Hepatocyte (in vitro differentiated cells): ENCODE measurements at regions not wholly inside any gene's neighbourhood (a gene's known extent, or its start where the extent isn't known, plus 50 kb on each side); places are given as distances from the start of the nearest gene placed in this dataset.

Source experiments
- DNase-seq: peaks from one replicate; pipeline ENCODE4 v3.0.0-alpha.2; 2016; ENCODE audit warnings: low spot score
- H2AFZ ChIP-seq: fragments of 200-600 bp; sonication (generic); 2 replicates; pipeline ENCODE4 v1.6.0; 2016; ENCODE audit warnings: antibody characterized with exemption, mild to moderate bottlenecking
- H3K27ac ChIP-seq: fragments of 200-600 bp; sonication (generic); 2 replicates; pipeline ENCODE4 v1.5.1; 2016; ENCODE audit warnings: mild to moderate bottlenecking
- H3K27me3 ChIP-seq: fragments of 200-600 bp; sonication (generic); 2 replicates; pipeline ENCODE4 v1.6.1; 2016
- H3K36me3 ChIP-seq: fragments of 200-600 bp; sonication (generic); replicated peaks from 2 replicates; pipeline ENCODE4 v1.5.1; 2016; ENCODE audit warnings: low read depth; ENCODE audit not compliant: insufficient read depth
- H3K4me1 ChIP-seq: fragments of 200-600 bp; sonication (generic); 2 replicates; pipeline ENCODE4 v1.5.1; 2016; ENCODE audit warnings: mild to moderate bottlenecking, moderate library complexity; ENCODE audit not compliant: insufficient read depth
- H3K4me2 ChIP-seq: fragments of 200-600 bp; sonication (generic); 2 replicates; pipeline ENCODE4 v1.6.0; 2016
- H3K4me3 ChIP-seq: fragments of 200-600 bp; sonication (generic); 2 replicates; pipeline ENCODE4 v1.5.1; 2016; ENCODE audit warnings: mild to moderate bottlenecking
- H3K79me2 ChIP-seq: fragments of 200-600 bp; sonication (generic); 2 replicates; pipeline ENCODE4 v1.6.0; 2017; ENCODE audit warnings: mild to moderate bottlenecking
- H3K9me2 ChIP-seq: fragments of 200-600 bp; sonication (generic); replicated peaks from 2 replicates; pipeline ENCODE4 v1.6.0; 2017; ENCODE audit warnings: mild to moderate bottlenecking; ENCODE audit not compliant: insufficient read depth
- H3K9me3 ChIP-seq: fragments of 200-600 bp; sonication (generic); 2 replicates; pipeline ENCODE4 v1.5.1; 2016; ENCODE audit warnings: low read depth, mild to moderate bottlenecking
- H4K20me1 ChIP-seq: fragments of 200-600 bp; sonication (generic); 2 replicates; pipeline ENCODE4 v1.6.0; 2016; ENCODE audit warnings: mild to moderate bottlenecking; ENCODE audit not compliant: insufficient read depth, poor library complexity, severe bottlenecking
- EZH2 ChIP-seq: fragments of 200-600 bp; sonication (generic); IDR thresholded peaks from 2 replicates; pipeline ENCODE4 v1.6.1; 2016; ENCODE audit warnings: antibody characterized with exemption, mild to moderate bottlenecking, borderline replicate concordance
- EZH2phosphoT487 ChIP-seq: fragments of 200-600 bp; sonication (generic); IDR thresholded peaks from one replicate; pipeline ENCODE4 v1.6.1; 2018; ENCODE audit warnings: antibody characterized with exemption, mild to moderate bottlenecking, low read depth, moderate library complexity; ENCODE audit not compliant: unreplicated experiment, severe bottlenecking
- WGBS: methylation state at CpG from one replicate; pipeline ENCODE4 v1.1.6; 2016; ENCODE audit warnings: low lambda C conversion rate; ENCODE audit errors: missing lambda C conversion rate; 5-methylcytosine and 5-hydroxymethylcytosine counted together
- TF ChIP-seq, protein P1 (sequence below): fragments of 200-600 bp; sonication (generic); IDR thresholded peaks from 2 replicates; pipeline ENCODE4 v1.5.1; 2016; ENCODE audit warnings: antibody characterized with exemption, mild to moderate bottlenecking; ENCODE audit not compliant: poor library complexity

GRCh38 chr1:72777918-72778317 is 495.6 kb upstream of the NEGR1 start:
- H3K79me2 ChIP-seq, result no peaks in the 10 kb centered on the region
- no peak for DNase-seq
- no peaks in the 10 kb centered on the region for H3K27me3 ChIP-seq
- no peak overlapping the region for H3K4me2 ChIP-seq
- H3K4me1 ChIP-seq, result no peaks in the 10 kb centered on the region
- no peaks in the 10 kb centered on the region for H3K9me3 ChIP-seq
- peaks cover 4% of the 10 kb centered on the region for H3K9me2 ChIP-seq
- no peak for TF ChIP-seq EZH2phosphoT487
- TF ChIP-seq EZH2, result no peak
- TF ChIP-seq, protein P1, sequence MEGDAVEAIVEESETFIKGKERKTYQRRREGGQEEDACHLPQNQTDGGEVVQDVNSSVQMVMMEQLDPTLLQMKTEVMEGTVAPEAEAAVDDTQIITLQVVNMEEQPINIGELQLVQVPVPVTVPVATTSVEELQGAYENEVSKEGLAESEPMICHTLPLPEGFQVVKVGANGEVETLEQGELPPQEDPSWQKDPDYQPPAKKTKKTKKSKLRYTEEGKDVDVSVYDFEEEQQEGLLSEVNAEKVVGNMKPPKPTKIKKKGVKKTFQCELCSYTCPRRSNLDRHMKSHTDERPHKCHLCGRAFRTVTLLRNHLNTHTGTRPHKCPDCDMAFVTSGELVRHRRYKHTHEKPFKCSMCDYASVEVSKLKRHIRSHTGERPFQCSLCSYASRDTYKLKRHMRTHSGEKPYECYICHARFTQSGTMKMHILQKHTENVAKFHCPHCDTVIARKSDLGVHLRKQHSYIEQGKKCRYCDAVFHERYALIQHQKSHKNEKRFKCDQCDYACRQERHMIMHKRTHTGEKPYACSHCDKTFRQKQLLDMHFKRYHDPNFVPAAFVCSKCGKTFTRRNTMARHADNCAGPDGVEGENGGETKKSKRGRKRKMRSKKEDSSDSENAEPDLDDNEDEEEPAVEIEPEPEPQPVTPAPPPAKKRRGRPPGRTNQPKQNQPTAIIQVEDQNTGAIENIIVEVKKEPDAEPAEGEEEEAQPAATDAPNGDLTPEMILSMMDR, result no peak
- H3K27ac ChIP-seq, result no peak overlapping the region
- no peaks in the 10 kb centered on the region for H3K36me3 ChIP-seq
- no peak overlapping the region for H3K4me3 ChIP-seq
- H2AFZ ChIP-seq, result no peak overlapping the region
- no peaks in the 10 kb centered on the region for H4K20me1 ChIP-seq

DNA sequence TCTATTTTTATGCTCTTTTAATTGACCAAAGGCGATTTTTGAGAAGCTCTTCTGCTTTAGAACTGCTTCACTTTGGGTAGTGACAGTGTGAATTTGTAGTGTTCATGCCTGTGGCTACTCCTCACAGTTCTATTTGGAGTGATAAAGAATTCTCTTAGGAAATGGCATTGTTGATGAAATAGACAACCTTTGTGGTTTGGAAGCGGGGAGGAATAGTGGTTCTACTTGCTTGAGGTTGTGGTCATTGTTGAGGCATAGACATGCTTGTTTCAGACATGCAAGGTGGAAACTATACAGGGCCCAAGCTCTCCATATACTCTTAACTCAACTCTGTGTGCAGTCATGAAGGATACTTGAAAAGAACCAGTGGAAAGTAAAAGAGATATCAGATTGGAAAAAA is 481.1 kb upstream of the NEGR1 start:
- no peaks in the 10 kb centered on the region for H3K27me3 ChIP-seq
- no peaks in the 10 kb centered on the region for H3K36me3 ChIP-seq
- H4K20me1 ChIP-seq, result no peaks in the 10 kb centered on the region
- WGBS, result 74% methylated on average over 2 of the region's 2 CpGs
- no peaks in the 10 kb centered on the region for H3K79me2 ChIP-seq
- no peak overlapping the region for H3K4me3 ChIP-seq
- DNase-seq, result no peak
- no peaks in the 10 kb centered on the region for H3K4me1 ChIP-seq
- no peak overlapping the region for H3K27ac ChIP-seq
- no peak overlapping the region for H2AFZ ChIP-seq
- H3K9me2 ChIP-seq, result no peaks in the 10 kb centered on the region
- H3K4me2 ChIP-seq, result no peak overlapping the region
- TF ChIP-seq EZH2, result no peak
- no peak for TF ChIP-seq EZH2phosphoT487
- TF ChIP-seq, protein P1, result no peak
- no peaks in the 10 kb centered on the region for H3K9me3 ChIP-seq

GRCh38 chr1:72759486-72759885 is 477.1 kb upstream of the NEGR1 start:
- Histone ChIP-seq H3K27me3 (no peaks in the 10 kb centered on the region), H3K36me3 (no peaks in the 10 kb centered on the region), H2AFZ (no peak overlapping the region), H3K4me3 (no peak overlapping the region), H3K27ac (no peak overlapping the region), H4K20me1 (no peaks in the 10 kb centered on the region), H3K79me2 (no peaks in the 10 kb centered on the region), H3K4me1 (no peaks in the 10 kb centered on the region), H3K9me3 (no peaks in the 10 kb centered on the region), H3K4me2 (no peak overlapping the region), H3K9me2 (no peaks in the 10 kb centered on the region)
- WGBS, result 67% methylated on average over 3 of the region's 3 CpGs
- no peak for DNase-seq
- TF ChIP-seq EZH2 (no peak), EZH2phosphoT487 (no peak)
- TF ChIP-seq, protein P1, result no peak

- WGBS, result 92% methylated on average over 2 of the region's 2 CpGs
- no peak for DNase-seq
Observed at GRCh38 chr1:72757843-72758242, 475.5 kb upstream of the NEGR1 start.

More at GRCh38 chr1:72757843-72758242, 475.5 kb upstream of the NEGR1 start:
- TF ChIP-seq, protein P1, result no peak
- no peak for TF ChIP-seq EZH2
- no peak for TF ChIP-seq EZH2phosphoT487
- Histone ChIP-seq H3K36me3 (no peaks in the 10 kb centered on the region), H3K79me2 (no peaks in the 10 kb centered on the region), H3K9me3 (no peaks in the 10 kb centered on the region), H3K9me2 (no peaks in the 10 kb centered on the region), H3K4me3 (no peak overlapping the region), H4K20me1 (no peaks in the 10 kb centered on the region), H3K4me1 (no peaks in the 10 kb centered on the region), H2AFZ (no peak overlapping the region), H3K27me3 (no peaks in the 10 kb centered on the region), H3K27ac (no peak overlapping the region), H3K4me2 (no peak overlapping the region)
